Activated CD8-positive, alpha-beta T cell treated with anti-CD3 and anti-CD28 coated beads for 36 hours (primary cell): ENCODE measurements at regions not wholly inside any gene's neighbourhood (a gene's known extent, or its start where the extent isn't known, plus 50 kb on each side); places are given as distances from the start of the nearest gene placed in this dataset.

Source experiments
- ATAC-seq: fragments of 200-7000 bp; cut with Tn5 transposase; one replicate; pipeline ENCODE4 v1.10.0; 2021; ENCODE audit warnings: mild to moderate bottlenecking, moderate library complexity
- CTCF ChIA-PET: fragments of 350-600 bp; sonication (Branson Sonifier 250); formaldehyde crosslinking; loops from one replicate; lab custom pipeline; 2021; ENCODE audit warnings: antibody characterized with exemption; lab: Charles Lee
- POLR2A ChIA-PET: fragments of 350-600 bp; sonication (Branson Sonifier 250); formaldehyde crosslinking; loops from one replicate; lab custom pipeline; 2021; ENCODE audit warnings: antibody characterized with exemption; lab: Charles Lee
- DNase-seq: peaks from one replicate; pipeline ENCODE4 v3.0.0-alpha.2; 2020
- H3K27ac Mint-ChIP-seq: one replicate; pipeline ENCODE4 v1.8.0; 2021; ENCODE audit warnings: mild to moderate bottlenecking, mixed read lengths
- H3K27me3 Mint-ChIP-seq: one replicate; pipeline ENCODE4 v1.8.0; 2021; ENCODE audit warnings: mixed read lengths
- H3K36me3 Mint-ChIP-seq: one replicate; pipeline ENCODE4 v1.8.0; 2021; ENCODE audit warnings: low read depth, mixed read lengths
- H3K4me1 Mint-ChIP-seq: one replicate; pipeline ENCODE4 v1.8.0; 2021; ENCODE audit warnings: low read depth, mixed read lengths
- H3K4me3 Mint-ChIP-seq: one replicate; pipeline ENCODE4 v1.8.0; 2021; ENCODE audit warnings: mild to moderate bottlenecking, moderate library complexity, mixed read lengths
- H3K9me3 Mint-ChIP-seq: one replicate; pipeline ENCODE4 v1.8.0; 2021; ENCODE audit warnings: mixed read lengths
- intact Hi-C: fragments of 100-400 bp; cut with micrococcal nuclease; formaldehyde crosslinking; loops from one replicate; pipeline ENCODE4 v1.10.0; 2022
- TF ChIP-seq, protein P1 (sequence below): fragments of 200-600 bp; IDR thresholded peaks from one replicate; pipeline ENCODE4 v1.8.0; 2022; ENCODE audit warnings: antibody characterized with exemption, mild to moderate bottlenecking

- Mint-ChIP-seq H3K4me3 (no peak overlapping the region), H3K9me3 (peaks cover 12% of the 10 kb centered on the region), H3K36me3 (no peaks in the 10 kb centered on the region), H3K27me3 (no peaks in the 10 kb centered on the region), H3K4me1 (no peaks in the 10 kb centered on the region), H3K27ac (no peak overlapping the region)
- DNase-seq, result no peak
- POLR2A ChIA-PET, result no interaction called here
- CTCF ChIA-PET, result no interaction called here
- TF ChIP-seq, protein P1, sequence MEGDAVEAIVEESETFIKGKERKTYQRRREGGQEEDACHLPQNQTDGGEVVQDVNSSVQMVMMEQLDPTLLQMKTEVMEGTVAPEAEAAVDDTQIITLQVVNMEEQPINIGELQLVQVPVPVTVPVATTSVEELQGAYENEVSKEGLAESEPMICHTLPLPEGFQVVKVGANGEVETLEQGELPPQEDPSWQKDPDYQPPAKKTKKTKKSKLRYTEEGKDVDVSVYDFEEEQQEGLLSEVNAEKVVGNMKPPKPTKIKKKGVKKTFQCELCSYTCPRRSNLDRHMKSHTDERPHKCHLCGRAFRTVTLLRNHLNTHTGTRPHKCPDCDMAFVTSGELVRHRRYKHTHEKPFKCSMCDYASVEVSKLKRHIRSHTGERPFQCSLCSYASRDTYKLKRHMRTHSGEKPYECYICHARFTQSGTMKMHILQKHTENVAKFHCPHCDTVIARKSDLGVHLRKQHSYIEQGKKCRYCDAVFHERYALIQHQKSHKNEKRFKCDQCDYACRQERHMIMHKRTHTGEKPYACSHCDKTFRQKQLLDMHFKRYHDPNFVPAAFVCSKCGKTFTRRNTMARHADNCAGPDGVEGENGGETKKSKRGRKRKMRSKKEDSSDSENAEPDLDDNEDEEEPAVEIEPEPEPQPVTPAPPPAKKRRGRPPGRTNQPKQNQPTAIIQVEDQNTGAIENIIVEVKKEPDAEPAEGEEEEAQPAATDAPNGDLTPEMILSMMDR, result no peak
- no peak for ATAC-seq
- intact Hi-C loops, result no loop called here
Measured at GRCh38 chr20:11608736-11609135, 309.0 kb upstream of the BTBD3 start.

DNA sequence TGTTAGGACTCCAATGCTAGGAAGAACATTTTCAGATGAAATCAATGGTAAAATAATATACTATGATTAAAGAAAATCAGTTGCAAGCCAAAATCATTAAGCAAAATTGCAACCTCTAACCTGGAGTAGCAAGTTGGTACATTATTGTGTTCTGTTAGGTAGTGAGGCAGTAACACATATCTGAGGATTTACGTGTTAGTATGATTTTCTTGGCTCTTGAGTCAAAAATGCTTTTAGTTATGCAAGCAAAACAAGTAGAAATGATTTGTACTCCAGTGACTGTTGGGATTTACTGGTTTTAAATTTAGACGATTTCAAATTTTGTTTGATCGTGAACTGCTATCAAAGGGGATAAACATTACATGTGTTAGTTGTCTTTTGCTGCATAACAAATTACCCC is 293.0 kb upstream of the BTBD3 start:
- POLR2A ChIA-PET, result no interaction called here
- CTCF ChIA-PET, result no interaction called here
- Mint-ChIP-seq H3K27ac (no peak overlapping the region), H3K4me3 (no peak overlapping the region), H3K27me3 (no peaks in the 10 kb centered on the region), H3K4me1 (no peaks in the 10 kb centered on the region), H3K9me3 (peaks cover 4% of the 10 kb centered on the region), H3K36me3 (no peaks in the 10 kb centered on the region)
- TF ChIP-seq, protein P1, result no peak
- ATAC-seq, result no peak
- intact Hi-C loops, result no loop called here
- DNase-seq, result no peak

- Mint-ChIP-seq H3K4me3 (no peak overlapping the region), H3K36me3 (no peaks in the 10 kb centered on the region), H3K27ac (no peak overlapping the region), H3K9me3 (peaks cover 2% of the 10 kb centered on the region), H3K27me3 (no peaks in the 10 kb centered on the region), H3K4me1 (no peaks in the 10 kb centered on the region)
- ChIA-PET POLR2A (no interaction called here), CTCF (no interaction called here)
- ATAC-seq (no peak), DNase-seq (no peak)
- intact Hi-C loops, result no loop called here
- TF ChIP-seq, protein P1, result no peak
Measured at GRCh38 chr20:11626551-11626950, 291.1 kb upstream of the BTBD3 start.

DNA sequence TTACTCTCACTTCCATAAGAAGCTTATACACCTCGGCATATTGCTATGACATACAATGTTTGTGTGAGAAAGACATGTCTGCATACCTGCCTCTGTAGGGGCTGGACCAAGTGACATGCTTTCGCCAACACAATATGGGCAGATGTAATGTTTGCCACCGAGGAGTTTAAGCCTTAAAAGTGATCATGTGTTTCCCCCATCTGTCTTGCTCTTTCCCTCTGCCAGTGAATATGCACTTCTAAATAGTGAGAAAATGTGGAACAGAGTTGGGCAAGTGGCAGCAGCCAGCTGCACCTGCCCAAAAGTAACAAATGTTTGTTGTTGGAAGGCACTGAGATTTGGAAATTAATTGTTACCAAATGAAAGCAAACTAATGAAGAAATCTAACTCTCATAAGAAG is 274.8 kb upstream of the BTBD3 start:
- POLR2A ChIA-PET, result no interaction called here
- Mint-ChIP-seq H3K4me1 (no peaks in the 10 kb centered on the region), H3K9me3 (peaks cover 8% of the 10 kb centered on the region), H3K4me3 (no peak overlapping the region), H3K27me3 (no peaks in the 10 kb centered on the region), H3K36me3 (no peaks in the 10 kb centered on the region), H3K27ac (no peak overlapping the region)
- CTCF ChIA-PET, result no interaction called here
- ATAC-seq (no peak), DNase-seq (no peak)
- intact Hi-C loops, result no loop called here
- TF ChIP-seq, protein P1, result no peak

GRCh38 chr20:11646359-11646758 is 271.3 kb upstream of the BTBD3 start:
- Mint-ChIP-seq H3K9me3 (peaks cover 3% of the 10 kb centered on the region), H3K27me3 (no peaks in the 10 kb centered on the region), H3K4me1 (no peaks in the 10 kb centered on the region), H3K4me3 (no peak overlapping the region), H3K36me3 (no peaks in the 10 kb centered on the region), H3K27ac (no peak overlapping the region)
- intact Hi-C loops, result no loop called here
- TF ChIP-seq, protein P1, result no peak
- DNase-seq (no peak), ATAC-seq (no peak)
- POLR2A ChIA-PET, result no interaction called here
- CTCF ChIA-PET, result no interaction called here
